ENCODE measurements at regions not wholly inside any gene's neighbourhood (a gene's known extent, or its start where the extent isn't known, plus 50 kb on each side); places are given as distances from the start of the nearest gene placed in this dataset.

- TF ChIP-seq, protein P1, sequence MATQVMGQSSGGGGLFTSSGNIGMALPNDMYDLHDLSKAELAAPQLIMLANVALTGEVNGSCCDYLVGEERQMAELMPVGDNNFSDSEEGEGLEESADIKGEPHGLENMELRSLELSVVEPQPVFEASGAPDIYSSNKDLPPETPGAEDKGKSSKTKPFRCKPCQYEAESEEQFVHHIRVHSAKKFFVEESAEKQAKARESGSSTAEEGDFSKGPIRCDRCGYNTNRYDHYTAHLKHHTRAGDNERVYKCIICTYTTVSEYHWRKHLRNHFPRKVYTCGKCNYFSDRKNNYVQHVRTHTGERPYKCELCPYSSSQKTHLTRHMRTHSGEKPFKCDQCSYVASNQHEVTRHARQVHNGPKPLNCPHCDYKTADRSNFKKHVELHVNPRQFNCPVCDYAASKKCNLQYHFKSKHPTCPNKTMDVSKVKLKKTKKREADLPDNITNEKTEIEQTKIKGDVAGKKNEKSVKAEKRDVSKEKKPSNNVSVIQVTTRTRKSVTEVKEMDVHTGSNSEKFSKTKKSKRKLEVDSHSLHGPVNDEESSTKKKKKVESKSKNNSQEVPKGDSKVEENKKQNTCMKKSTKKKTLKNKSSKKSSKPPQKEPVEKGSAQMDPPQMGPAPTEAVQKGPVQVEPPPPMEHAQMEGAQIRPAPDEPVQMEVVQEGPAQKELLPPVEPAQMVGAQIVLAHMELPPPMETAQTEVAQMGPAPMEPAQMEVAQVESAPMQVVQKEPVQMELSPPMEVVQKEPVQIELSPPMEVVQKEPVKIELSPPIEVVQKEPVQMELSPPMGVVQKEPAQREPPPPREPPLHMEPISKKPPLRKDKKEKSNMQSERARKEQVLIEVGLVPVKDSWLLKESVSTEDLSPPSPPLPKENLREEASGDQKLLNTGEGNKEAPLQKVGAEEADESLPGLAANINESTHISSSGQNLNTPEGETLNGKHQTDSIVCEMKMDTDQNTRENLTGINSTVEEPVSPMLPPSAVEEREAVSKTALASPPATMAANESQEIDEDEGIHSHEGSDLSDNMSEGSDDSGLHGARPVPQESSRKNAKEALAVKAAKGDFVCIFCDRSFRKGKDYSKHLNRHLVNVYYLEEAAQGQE (IDR thresholded peaks at IDR 0.05; ENCODE audit: borderline replicate concordance) = no peak
- TF ChIP-seq EP300 (conservative IDR thresholded peaks at IDR 0.05; ENCODE audit: poor library complexity, severe bottlenecking) (no peak), SMC3 (conservative IDR thresholded peaks at IDR 0.05; ENCODE audit: poor library complexity) (no peak), EZH2 (IDR thresholded peaks at IDR 0.05; ENCODE audit: borderline replicate concordance, insufficient read depth, low read length, poor library complexity, severe bottlenecking) (no peak), POLR2AphosphoS5 (IDR thresholded peaks at IDR 0.05) (no peak), TAF1 (IDR thresholded peaks at IDR 0.05; ENCODE audit: low read depth) (no peak), RAD21 (conservative IDR thresholded peaks at IDR 0.05) (no peak), MXI1 (conservative IDR thresholded peaks at IDR 0.05; ENCODE audit: poor library complexity, severe bottlenecking) (no peak)
- TF ChIP-seq, protein P2, sequence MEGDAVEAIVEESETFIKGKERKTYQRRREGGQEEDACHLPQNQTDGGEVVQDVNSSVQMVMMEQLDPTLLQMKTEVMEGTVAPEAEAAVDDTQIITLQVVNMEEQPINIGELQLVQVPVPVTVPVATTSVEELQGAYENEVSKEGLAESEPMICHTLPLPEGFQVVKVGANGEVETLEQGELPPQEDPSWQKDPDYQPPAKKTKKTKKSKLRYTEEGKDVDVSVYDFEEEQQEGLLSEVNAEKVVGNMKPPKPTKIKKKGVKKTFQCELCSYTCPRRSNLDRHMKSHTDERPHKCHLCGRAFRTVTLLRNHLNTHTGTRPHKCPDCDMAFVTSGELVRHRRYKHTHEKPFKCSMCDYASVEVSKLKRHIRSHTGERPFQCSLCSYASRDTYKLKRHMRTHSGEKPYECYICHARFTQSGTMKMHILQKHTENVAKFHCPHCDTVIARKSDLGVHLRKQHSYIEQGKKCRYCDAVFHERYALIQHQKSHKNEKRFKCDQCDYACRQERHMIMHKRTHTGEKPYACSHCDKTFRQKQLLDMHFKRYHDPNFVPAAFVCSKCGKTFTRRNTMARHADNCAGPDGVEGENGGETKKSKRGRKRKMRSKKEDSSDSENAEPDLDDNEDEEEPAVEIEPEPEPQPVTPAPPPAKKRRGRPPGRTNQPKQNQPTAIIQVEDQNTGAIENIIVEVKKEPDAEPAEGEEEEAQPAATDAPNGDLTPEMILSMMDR (IDR thresholded peaks at IDR 0.05; ENCODE audit: poor library complexity, severe bottlenecking) = no peak
- H3K4me3 ChIP-seq (ENCODE audit: low read length) = no peak overlapping the region
- H3K4me2 ChIP-seq (ENCODE audit: low read length) = no peak overlapping the region
- no peak overlapping the region for H3K9ac ChIP-seq (ENCODE audit: low read length)
- H3K27me3 ChIP-seq (ENCODE audit: insufficient read depth, low read depth, low read length) = no peaks in the 10 kb centered on the region
- H3K36me3 ChIP-seq (ENCODE audit: insufficient read depth, low read length) = no peaks in the 10 kb centered on the region
- H3K9me3 ChIP-seq (ENCODE audit: low read length) = no peaks in the 10 kb centered on the region
- H3K79me2 ChIP-seq (replicated peaks; ENCODE audit: insufficient read depth, low read length) = no peaks in the 10 kb centered on the region
- no peaks in the 10 kb centered on the region for H3F3A ChIP-seq (ENCODE audit: insufficient read depth, low read length, poor library complexity, severe bottlenecking)
- H4K20me1 ChIP-seq (ENCODE audit: insufficient read depth) = no peaks in the 10 kb centered on the region
- H3K9me2 ChIP-seq (ENCODE audit: insufficient read depth, low read length) = no peaks in the 10 kb centered on the region
- no peak overlapping the region for H2AFZ ChIP-seq (ENCODE audit: low read depth, low read length)
- H3K27ac ChIP-seq (ENCODE audit: low read length) = no peak overlapping the region
These were observed 61.2 kb upstream of the KCNMB2 start for GRCh38 chr3:178475062-178475461.

DNA sequence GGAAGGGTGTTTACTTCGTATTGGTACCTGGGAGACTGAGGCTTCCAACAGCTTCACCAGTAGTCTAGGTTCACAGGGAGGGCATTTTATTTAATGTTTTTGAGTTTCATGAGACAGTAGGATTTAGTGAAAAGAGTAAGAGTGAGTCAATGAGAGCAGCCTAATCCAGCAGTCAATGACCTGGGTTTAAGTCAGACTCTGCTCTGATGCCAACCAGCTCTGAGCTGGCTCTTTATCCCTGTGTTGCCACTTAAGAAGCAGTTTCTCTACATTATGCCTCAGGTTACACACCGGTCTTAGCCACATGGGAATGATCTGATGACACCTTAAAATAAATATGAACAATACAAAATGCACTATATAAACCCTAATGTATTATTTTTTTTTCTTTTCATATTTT is 59.4 kb upstream of the KCNMB2 start:
- Histone ChIP-seq H3K9me2 (ENCODE audit: insufficient read depth, low read length) (no peaks in the 10 kb centered on the region), H4K20me1 (ENCODE audit: insufficient read depth) (no peaks in the 10 kb centered on the region), H3K9me3 (ENCODE audit: low read length) (no peaks in the 10 kb centered on the region), H3K36me3 (ENCODE audit: insufficient read depth, low read length) (no peaks in the 10 kb centered on the region), H3K27me3 (ENCODE audit: insufficient read depth, low read depth, low read length) (no peaks in the 10 kb centered on the region), H3K79me2 (replicated peaks; ENCODE audit: insufficient read depth, low read length) (no peaks in the 10 kb centered on the region), H3K4me2 (ENCODE audit: low read length) (no peak overlapping the region), H3K4me3 (ENCODE audit: low read length) (no peak overlapping the region), H3F3A (ENCODE audit: insufficient read depth, low read length, poor library complexity, severe bottlenecking) (no peaks in the 10 kb centered on the region), H2AFZ (ENCODE audit: low read depth, low read length) (no peak overlapping the region), H3K9ac (ENCODE audit: low read length) (no peak overlapping the region), H3K27ac (ENCODE audit: low read length) (no peak overlapping the region)
- TF ChIP-seq, protein P2 (IDR thresholded peaks at IDR 0.05; ENCODE audit: poor library complexity, severe bottlenecking) = no peak
- TF ChIP-seq, protein P1 (IDR thresholded peaks at IDR 0.05; ENCODE audit: borderline replicate concordance) = no peak
- TF ChIP-seq MXI1 (conservative IDR thresholded peaks at IDR 0.05; ENCODE audit: poor library complexity, severe bottlenecking) (no peak), EZH2 (IDR thresholded peaks at IDR 0.05; ENCODE audit: borderline replicate concordance, insufficient read depth, low read length, poor library complexity, severe bottlenecking) (no peak)

Data from neural cell (in vitro differentiated cells).